HG03378 (cell line): ENCODE measurements at regions not wholly inside any gene's neighbourhood (a gene's known extent, or its start where the extent isn't known, plus 50 kb on each side); places are given as distances from the start of the nearest gene placed in this dataset.

Source experiments
- ATAC-seq: cut with Tn5 transposase; IDR thresholded peaks from one replicate; pipeline ENCODE4 v1.9.1; 2021; ENCODE audit warnings: mild to moderate bottlenecking, moderate library complexity; ENCODE audit not compliant: unreplicated experiment

DNA sequence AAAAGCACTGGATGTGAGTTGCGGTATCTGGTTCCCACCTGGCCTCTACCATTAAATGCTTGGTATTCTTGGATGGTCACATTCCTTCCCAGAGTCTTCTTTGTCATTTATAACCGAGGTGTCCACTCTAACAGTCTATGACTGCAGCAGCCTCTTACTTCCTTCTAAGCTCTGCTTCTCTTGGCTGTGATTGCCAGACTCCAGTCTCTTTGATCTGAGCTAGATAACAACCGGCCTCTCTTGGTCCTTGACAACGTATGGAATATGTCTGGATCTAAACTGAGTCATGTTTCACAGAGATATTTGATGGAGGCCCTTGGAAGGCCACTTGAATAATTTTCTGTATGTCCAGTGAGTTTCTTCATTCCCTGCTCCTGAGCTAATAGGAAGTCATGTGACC lies 141.6 kb upstream of the TENM4 start:
- no peak for ATAC-seq

DNA sequence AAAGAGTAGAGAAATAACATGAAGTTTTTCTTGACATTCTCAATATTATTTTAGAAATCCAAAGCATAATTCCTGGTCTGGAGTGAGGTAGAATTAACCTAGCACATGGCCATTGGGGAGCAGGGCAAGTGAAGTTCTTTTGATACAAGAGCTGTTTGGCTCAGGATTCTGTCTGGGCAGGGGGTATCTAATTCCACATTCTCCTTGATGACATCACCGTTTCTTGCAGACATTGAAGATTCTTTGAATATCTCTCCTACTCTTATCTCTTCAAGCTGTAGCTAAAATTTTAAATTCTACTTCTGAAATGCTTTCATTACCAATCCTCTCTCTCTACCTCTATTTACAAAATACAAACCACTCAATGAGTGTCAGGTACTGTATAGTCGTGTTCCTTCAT lies 138.2 kb upstream of the TENM4 start:
- no peak for ATAC-seq

DNA sequence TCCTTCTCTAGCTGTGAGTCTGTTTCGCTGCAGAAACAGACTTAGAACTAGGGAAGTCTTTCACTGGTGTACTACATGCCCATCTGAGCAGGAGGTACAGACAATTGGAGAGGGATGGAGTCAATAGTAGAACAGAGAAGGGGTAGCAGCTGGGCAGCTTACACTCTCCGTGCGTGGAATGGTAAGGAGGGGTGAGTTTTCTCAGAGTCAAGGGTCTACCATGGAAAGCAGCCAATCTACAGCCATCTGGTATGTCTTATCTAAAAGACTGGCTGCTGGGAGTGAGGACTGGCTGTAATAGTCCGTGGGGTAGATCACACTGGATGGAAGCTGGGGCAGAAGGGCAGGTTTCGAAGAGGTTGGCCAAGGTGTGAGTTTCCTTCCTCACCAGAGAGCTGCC lies 137.3 kb upstream of the TENM4 start:
- no peak for ATAC-seq

DNA sequence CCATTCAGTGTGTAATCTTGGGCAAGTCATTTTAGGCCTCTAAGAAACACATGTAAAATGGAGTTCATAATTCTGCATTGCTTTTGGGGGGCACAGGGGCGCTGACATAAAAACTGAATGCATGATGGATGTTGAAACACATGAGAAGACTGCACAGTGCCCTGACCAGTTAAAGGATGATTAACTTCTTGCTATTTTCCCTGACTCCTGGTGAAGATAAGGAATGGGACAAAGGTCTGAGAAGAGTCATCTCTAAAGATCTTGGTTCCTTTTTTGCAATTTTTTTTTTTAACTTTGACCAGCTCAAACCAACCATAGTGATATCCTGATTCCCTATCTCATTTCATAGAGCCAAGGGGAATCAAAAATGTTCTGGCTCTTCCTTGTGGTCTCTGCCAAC lies 134.9 kb upstream of the TENM4 start:
- ATAC-seq: no peak

DNA sequence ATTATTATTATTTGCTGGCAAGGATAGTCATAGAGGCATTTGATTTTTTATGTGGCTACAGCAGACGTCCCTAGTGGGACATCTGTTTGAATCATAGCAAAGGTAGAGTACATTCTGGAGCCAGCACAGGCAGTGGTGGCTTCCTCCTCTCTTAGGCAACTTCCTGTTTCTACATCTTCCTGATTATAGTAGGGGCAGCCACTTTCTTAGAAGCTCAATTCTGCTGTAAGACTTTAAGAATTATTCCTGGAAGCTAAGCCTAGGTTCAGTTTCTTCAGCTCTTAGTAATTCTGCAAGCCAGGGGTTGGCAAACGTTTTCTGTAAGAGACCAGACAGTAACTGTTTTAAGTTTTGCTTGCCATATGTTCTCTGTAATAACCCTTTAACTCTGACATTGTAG lies 129.3 kb upstream of the TENM4 start:
- ATAC-seq: no peak

DNA sequence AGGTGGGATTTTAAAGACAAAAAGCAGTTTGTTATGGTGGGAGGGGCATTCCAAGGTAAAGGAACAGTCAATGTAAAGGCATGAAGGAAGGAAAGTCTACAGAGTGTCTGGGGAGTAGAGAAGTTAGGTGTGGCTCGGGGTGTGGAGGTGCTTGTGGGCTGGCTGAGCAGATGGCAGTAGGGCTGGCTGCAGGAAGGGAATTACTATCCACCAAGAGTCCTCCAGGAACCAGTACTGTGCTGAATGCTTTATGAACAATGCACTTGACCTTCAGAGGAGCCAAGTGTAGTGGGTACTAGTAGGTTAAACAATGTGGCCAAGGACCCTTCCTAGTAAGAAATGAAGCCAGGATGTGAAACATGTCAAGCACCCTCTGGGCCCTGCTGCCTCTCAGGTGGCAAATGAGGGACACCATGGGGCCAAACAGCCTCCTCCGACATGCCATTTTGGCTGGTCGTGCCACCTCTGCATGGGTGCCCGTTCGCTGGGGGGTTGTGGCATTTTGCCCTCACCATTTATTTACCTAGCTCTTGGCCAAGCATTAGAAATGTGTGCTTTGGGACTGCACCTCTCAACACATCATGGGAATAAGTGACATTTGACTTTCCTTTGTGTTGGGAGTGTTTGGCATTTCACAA lies 123.6 kb upstream of the TENM4 start:
- ATAC-seq: no peak

DNA sequence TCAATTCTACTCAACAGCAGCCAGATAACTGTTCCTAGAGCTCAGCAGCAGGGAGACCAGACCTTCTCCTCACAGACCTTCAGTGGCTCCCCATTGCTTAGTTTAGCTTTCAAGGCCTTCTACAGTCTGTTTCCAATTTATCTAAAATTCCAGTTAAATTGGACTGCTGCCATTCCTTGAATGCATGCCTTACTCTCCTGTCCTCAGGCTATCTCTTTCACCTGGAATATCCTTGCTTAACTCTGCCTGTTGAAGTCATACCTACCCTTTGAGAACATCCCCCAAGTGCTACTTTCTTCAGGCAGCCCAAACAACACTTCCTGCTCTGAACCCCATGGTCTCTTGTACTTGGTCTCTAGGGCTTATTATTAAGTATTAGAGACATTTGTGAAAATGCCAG lies 120.7 kb upstream of the TENM4 start:
- no peak for ATAC-seq

DNA sequence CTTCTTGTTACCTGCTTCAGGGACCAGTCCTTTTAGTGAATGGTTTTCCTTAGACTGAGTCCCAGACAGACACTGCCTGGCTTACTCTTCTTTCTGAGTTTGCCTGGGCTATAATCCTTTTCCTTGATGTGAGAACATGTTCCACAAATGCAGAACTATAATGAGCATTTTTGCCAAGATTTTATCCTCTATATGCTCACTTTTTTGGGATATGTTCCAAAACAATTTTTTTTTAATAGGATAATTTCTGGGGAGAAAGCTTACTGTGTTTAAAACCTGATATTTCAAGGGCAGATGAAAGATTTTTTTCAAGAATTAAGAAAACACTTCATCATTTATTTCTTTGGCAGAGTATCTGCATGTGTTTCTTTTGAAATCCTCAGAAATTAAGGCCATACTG lies 110.0 kb upstream of the TENM4 start:
- ATAC-seq: no peak

DNA sequence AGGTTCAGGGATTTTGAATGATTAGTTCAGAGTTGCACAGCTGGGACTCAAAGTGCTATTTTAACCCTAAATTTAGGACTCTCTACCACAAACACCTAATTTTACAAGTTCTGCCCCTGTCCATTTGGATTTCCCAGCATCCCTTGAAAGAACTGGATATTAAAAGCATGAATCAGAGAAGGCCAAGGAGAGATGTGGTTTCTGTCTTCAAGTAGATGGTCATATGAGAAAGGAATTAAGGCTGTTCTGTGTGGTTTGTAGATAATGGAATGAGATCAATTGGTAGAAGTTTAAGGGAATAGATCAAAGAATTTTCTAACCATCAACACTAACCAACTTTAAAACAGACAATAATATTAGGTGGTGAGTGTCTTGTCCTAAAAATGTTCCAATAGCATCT lies 106.4 kb upstream of the TENM4 start:
- ATAC-seq: no peak

DNA sequence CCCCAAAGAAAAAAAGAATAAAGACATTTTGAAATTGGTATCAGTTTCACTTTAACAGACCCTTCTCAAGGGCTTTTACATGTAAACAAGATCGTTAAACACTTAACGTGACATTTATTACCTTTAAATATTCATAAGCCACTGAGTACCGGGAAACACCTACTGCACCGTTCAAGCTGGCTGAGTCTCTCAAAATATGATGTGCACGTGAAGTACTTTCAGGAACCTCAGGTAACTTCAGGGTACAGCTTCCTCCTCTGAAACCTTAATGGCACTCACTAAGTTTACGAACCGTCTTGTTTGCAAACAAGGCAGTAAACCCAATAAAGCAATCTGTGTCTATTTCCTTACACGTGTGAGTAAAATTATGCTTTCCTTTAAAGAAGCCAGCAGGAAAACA lies 105.5 kb upstream of the TENM4 start:
- ATAC-seq: no peak

DNA sequence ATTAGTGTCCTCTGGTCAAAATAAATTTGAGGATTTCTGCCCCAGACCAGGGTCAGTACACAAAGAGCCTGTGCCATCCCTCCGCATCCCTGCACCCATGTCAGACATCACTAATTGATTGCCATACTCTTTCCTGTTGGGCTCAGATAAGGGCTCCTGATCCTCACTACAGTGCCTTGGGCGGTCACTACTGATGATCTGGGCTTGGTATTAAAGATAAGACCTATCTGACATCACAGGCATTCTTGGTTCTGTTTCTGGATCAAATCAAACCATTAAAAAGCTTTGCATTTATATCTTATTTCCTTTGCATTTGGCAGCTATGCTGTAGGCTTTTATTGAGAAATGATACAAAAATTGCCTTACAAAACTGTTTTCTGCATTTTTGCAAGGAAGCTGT lies 103.5 kb upstream of the TENM4 start:
- ATAC-seq: no peak

DNA sequence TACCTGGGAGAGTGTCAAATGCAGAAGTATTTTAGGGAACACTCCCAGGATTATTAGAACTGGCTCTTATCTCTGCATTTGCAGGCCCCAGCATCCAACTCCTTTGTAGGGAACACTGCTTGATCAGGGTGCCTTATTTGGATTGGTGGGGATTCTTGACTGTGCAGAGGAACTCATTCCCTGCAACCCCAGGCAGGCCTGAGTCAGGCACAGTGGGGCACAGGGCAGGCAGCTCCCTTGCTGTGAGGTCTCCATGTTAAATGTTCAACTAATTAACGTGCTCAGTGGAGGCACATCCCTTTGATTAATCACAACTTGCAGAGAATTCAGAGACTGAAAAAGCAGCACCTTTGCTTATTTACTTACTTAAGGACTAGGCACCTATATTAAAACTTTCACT lies 102.3 kb upstream of the TENM4 start:
- ATAC-seq: no peak

DNA sequence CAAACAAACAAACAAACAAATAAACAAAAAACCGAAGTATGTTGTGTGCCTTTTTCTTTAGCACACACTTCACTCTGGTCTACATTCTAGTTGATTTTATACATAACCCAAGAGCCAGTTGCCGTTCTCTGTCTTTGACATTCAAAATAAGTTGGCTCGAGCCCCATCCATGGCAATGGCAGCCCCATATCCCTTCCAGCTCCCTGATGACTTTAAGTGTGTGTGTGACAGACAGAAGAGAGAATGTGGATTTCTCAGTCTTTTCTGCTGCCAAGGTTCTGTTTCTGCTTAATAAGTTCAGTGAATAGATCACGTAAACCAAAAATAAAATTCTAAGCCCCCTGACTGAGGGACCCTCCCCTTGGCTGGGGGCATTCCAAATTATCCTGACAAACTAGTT lies 100.6 kb upstream of the TENM4 start:
- ATAC-seq: no peak

DNA sequence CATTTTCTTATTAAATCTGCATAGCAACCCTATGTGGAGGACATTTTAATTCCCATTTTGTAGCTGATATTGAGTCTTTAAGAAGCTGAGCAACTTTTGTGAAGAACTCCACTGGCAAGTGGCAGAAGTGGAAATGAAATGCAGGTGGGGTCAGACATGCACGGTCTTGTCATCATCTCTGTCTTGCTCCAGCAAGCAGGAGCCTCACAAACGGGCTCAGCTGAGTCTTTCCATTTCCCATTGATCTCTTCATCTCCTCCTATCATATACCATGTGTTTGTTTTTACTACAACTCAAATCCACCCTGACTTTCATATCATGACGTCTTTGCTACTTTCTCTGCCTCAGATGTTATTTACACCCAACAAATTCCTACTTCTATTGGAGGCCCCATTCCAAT lies 97.9 kb upstream of the TENM4 start:
- no peak for ATAC-seq

DNA sequence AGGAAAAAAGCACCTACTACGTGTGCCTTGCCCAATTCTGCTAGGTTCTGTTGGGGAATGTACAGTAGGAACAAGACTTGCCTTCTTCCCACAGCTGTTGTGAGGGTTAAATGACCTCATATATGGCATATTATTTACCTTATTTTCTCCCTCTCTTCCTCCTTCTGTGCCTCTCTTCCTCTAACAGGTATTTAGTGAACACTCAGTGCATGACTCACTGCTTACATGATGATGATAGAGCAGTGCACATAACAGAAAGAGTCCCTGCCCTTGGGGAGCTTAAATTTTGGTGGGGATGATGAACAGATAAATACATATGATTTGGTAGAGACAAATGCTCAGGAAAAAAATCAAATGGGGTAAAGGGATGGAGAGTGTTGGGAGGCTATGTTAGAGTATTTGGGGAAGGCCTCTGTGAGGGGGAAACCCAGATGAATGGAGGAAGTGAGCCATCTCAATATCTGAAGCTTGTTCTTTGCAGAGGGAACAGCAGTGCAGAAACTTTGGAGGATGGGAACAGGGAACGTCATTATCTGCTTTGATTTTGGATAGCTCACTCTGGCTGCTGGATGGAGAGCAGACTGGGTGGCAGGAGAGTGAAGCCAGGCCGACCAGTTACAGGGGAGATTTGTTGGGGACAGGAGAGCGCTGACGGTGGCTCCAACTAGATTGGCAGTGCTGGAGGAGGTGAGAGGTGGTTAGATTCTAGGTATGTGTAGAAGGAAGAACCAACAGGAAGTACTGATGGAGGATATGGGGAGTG lies 95.5 kb upstream of the TENM4 start:
- ATAC-seq: no peak

DNA sequence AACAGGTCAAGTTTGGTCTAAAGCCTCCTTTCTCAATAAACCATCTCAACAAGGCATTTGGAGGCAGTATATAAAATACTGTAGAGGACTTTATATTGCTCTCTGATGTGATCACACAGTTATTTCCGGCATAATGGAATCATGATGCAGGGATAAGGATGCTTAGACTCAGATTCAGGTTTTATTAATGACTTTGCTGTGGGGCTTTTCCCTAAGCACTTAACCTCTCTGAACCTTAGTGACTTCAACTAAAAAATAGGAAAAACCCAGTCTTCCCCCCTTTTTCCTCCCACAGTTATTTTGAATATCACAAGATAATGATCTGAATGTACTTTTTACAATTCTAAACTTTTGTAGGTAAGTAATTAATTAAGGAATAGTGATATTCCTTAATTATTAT lies 94.8 kb upstream of the TENM4 start:
- ATAC-seq: no peak

DNA sequence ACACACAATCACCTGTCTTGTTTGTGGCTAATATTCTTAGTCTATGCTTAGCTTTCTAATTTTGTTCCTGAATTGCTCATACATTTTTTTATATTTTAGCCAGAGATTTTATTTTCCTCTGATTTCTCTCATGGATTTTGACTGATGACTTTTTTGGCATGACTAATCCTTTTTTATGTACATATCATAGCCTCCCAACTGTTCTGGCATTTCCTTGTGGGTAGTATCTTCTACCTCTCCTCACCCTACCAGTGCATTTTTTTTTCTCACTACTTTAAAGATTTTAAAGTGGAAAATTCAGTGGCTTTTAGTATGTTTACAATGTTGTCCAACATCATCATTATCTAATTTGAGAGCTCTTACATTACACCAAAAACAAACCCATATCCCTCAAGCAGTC lies 84.4 kb upstream of the TENM4 start:
- no peak for ATAC-seq

DNA sequence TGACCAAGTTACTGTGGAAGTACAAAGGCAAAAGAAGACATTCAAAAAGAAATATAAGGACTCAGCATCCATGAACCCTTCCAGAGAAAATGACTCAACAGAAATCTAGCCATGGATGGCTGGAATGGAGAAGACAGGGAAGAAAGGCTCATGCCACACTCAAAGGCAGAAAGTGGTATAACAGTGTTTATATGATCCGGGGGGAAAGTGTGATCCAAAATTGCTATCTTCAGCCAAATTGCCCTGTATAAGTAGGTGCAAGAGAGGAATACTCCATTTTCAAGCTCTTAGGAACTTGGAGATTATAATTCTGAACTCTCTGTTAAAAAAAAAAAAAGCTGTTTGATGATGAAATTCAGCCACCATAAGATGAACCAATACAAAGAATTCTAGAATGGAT lies 81.8 kb upstream of the TENM4 start:
- no peak for ATAC-seq

DNA sequence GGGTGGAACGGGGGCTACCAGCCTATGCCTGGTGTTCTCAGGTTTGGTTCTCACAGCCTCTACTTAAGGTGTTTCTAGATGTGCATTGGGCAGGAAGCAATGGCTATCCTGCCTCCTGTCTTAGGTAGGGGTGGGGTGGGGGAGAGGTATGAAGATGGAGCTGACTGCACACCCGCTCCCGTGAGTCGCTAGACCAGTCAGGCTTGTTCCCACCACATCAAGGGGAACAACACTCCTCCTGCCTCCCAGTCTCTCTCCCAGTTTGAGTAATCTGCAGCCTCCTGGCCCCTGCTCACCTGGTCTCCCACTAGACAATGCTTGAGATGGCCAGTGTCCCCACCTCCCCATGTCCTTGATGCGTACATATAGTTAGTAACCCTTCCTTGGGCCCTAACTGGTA lies 79.3 kb upstream of the TENM4 start:
- no peak for ATAC-seq

DNA sequence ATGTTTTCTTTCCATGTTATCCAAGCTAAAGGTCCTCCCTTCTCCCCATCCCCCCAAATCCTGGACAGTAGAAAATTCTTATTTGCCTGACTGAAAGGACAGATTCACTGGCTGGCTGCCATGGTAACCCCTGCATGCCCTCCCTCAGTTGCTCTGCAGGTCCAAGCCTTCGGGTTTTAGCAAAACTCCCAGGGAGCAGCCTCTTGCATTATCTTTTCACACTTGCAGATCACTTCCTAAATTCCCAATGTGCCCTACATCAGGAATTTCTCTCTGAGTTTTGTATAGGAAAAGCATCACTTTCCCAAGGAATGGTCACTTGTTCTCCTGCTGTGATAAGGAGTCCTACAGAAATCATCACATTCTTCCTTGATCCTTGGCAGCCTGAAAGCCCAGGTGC lies 75.0 kb upstream of the TENM4 start:
- ATAC-seq: no peak

DNA sequence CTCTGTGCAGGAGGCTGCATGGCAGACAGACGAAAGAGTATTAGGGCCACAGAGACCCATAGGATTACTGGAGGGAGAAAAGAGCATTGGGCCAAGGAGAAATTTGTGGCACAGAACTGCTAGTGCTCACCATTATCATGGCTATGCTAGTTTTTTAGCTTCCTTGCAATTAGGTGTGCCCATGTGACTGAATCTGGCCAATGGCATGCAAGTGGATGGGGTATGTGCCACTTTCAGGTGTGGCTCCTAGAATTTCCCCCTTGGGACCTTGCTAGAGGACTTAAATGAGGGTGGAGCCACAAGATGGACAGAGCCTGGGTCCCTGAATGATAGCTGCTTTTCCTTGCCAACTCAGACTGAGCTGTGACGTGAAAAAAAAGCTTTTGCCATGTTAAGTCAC lies 73.9 kb upstream of the TENM4 start:
- ATAC-seq: no peak

DNA sequence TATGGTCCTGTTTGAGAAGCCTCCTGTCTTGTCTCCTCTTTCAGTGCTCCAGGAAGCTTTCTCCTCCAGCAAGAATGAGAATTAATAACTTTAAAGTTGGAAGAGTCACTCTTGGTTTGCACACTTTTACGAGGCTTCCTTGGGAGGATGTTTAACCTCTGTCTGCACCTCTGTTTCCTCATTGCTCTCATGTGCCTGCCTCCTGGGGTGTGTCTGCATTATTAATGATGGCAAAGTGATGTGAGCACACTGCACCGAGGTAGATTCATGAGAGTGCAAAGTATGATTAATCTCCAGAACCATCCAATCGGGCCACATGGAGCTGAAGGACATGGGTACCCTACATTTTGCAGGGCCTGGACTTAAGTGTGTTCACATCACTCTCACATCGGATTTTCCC lies 73.5 kb upstream of the TENM4 start:
- no peak for ATAC-seq
